WTC11 (cell line): ENCODE measurements at regions not wholly inside any gene's neighbourhood (a gene's known extent, or its start where the extent isn't known, plus 50 kb on each side); places are given as distances from the start of the nearest gene placed in this dataset.

Experiments
- ATAC-seq: fragments of 200-7000 bp; cut with Tn5 transposase; 2 replicates; pipeline ENCODE4 v1.10.0; 2021; ENCODE audit warnings: mild to moderate bottlenecking, moderate library complexity
- CTCF ChIA-PET: fragments of 300-600 bp; sonication (Branson Sonifier 250); formaldehyde crosslinking; loops from one replicate; lab custom pipeline; 2021; ENCODE audit warnings: antibody characterized with exemption; lab: Charles Lee
- POLR2A ChIA-PET: fragments of 350-600 bp; sonication (Branson Sonifier 250); formaldehyde crosslinking; loops from one replicate; lab custom pipeline; 2021; ENCODE audit warnings: antibody characterized with exemption; lab: Charles Lee
- DNase-seq: peaks from one replicate; pipeline ENCODE4 v3.0.0; 2021; ENCODE audit warnings: low spot score
- H3K27ac Mint-ChIP-seq: 2 replicates; pipeline ENCODE4 v1.8.0; 2021; ENCODE audit warnings: mixed read lengths
- H3K27me3 Mint-ChIP-seq: 2 replicates; pipeline ENCODE4 v1.8.0; 2021; ENCODE audit warnings: low read depth, mild to moderate bottlenecking, moderate library complexity, mixed read lengths
- H3K36me3 Mint-ChIP-seq: 2 replicates; pipeline ENCODE4 v1.8.0; 2021; ENCODE audit warnings: mixed read lengths
- H3K4me1 Mint-ChIP-seq: 2 replicates; pipeline ENCODE4 v1.8.0; 2022; ENCODE audit warnings: mixed read lengths
- H3K4me3 Mint-ChIP-seq: 2 replicates; pipeline ENCODE4 v1.8.0; 2021; ENCODE audit warnings: mild to moderate bottlenecking, moderate library complexity, mixed read lengths
- H3K9me3 Mint-ChIP-seq: 2 replicates; pipeline ENCODE4 v1.8.0; 2021; ENCODE audit warnings: mixed read lengths
- CREB1 ChIP-seq: sonication (generic); formaldehyde crosslinking; IDR thresholded peaks from 2 replicates; pipeline ENCODE4 v1.8.0; 2023; ENCODE audit warnings: mild to moderate bottlenecking, missing genetic modification reagents
- JAZF1 ChIP-seq: fragments of 250-450 bp; sonication (Bioruptor Pico); IDR thresholded peaks from 2 replicates; pipeline ENCODE4 v1.9.0; 2021; ENCODE audit warnings: moderate library complexity, mild to moderate bottlenecking, inconsistent platforms
- JUN ChIP-seq: sonication (generic); formaldehyde crosslinking; IDR thresholded peaks from 2 replicates; pipeline ENCODE4 v1.8.0; 2023; ENCODE audit warnings: mild to moderate bottlenecking, missing genetic modification reagents
- MXD4 ChIP-seq: fragments of 250-450 bp; sonication (Bioruptor Pico); IDR thresholded peaks from 2 replicates; pipeline ENCODE4 v1.8.0; 2021; ENCODE audit warnings: mild to moderate bottlenecking, moderate library complexity, borderline replicate concordance
- NFYB ChIP-seq: sonication (generic); formaldehyde crosslinking; conservative IDR thresholded peaks from 2 replicates; pipeline ENCODE4 v1.8.0; 2022; ENCODE audit warnings: low read depth, missing genetic modification reagents
- NR3C1 ChIP-seq: sonication (generic); formaldehyde crosslinking; conservative IDR thresholded peaks from 2 replicates; pipeline ENCODE4 v1.8.1; 2023; ENCODE audit warnings: low read depth, mild to moderate bottlenecking, missing genetic modification reagents
- OVOL2 ChIP-seq: fragments of 250-450 bp; sonication (Bioruptor Pico); IDR thresholded peaks from 2 replicates; pipeline ENCODE4 v1.9.0; 2021; ENCODE audit warnings: mild to moderate bottlenecking, borderline replicate concordance
- SMAD3 ChIP-seq: sonication (generic); formaldehyde crosslinking; IDR thresholded peaks from 2 replicates; pipeline ENCODE4 v1.8.0; 2022; ENCODE audit warnings: missing genetic modification reagents, mild to moderate bottlenecking, borderline replicate concordance
- SMAD4 ChIP-seq: sonication (generic); formaldehyde crosslinking; IDR thresholded peaks from 2 replicates; pipeline ENCODE4 v1.8.0; 2022; ENCODE audit warnings: mild to moderate bottlenecking, missing genetic modification reagents
- SP1 ChIP-seq: sonication (generic); formaldehyde crosslinking; conservative IDR thresholded peaks from 2 replicates; pipeline ENCODE4 v1.8.1; 2022; ENCODE audit warnings: missing genetic modification reagents
- ZNF138 ChIP-seq: sonication (generic); formaldehyde crosslinking; conservative IDR thresholded peaks from 2 replicates; pipeline ENCODE4 v1.8.1; 2022; ENCODE audit warnings: mild to moderate bottlenecking, moderate library complexity, missing genetic modification reagents
- ZNF232 ChIP-seq: sonication (generic); formaldehyde crosslinking; IDR thresholded peaks from 2 replicates; pipeline ENCODE4 v1.8.0; 2022; ENCODE audit warnings: mild to moderate bottlenecking, missing genetic modification reagents
- TF ChIP-seq, protein P1 (sequence below): sonication (generic); formaldehyde crosslinking; IDR thresholded peaks from 2 replicates; pipeline ENCODE4 v1.8.1; 2022; ENCODE audit warnings: missing genetic modification reagents, borderline replicate concordance
- TF ChIP-seq, protein P2 (sequence below): sonication (generic); formaldehyde crosslinking; IDR thresholded peaks from 2 replicates; pipeline ENCODE4 v1.8.0; 2022; ENCODE audit warnings: mild to moderate bottlenecking, missing genetic modification reagents
- TF ChIP-seq, protein P3 (sequence below): sonication (generic); formaldehyde crosslinking; IDR thresholded peaks from 2 replicates; pipeline ENCODE4 v1.8.1; 2022; ENCODE audit warnings: mild to moderate bottlenecking, moderate library complexity, missing genetic modification reagents
- TF ChIP-seq, protein P4 (sequence below): sonication (generic); formaldehyde crosslinking; IDR thresholded peaks from 2 replicates; pipeline ENCODE4 v1.8.1; 2023; ENCODE audit warnings: mild to moderate bottlenecking, missing genetic modification reagents
- TF ChIP-seq, protein P5 (sequence below): fragments of 200-600 bp; IDR thresholded peaks from 2 replicates; pipeline ENCODE4 v1.8.0; 2022; ENCODE audit warnings: antibody characterized with exemption
- TF ChIP-seq, protein P6 (sequence below): sonication (generic); formaldehyde crosslinking; IDR thresholded peaks from 2 replicates; pipeline ENCODE4 v1.8.1; 2022; ENCODE audit warnings: low read depth, mild to moderate bottlenecking, moderate library complexity, missing genetic modification reagents, borderline replicate concordance
- TF ChIP-seq, protein P7 (sequence below): sonication (generic); formaldehyde crosslinking; conservative IDR thresholded peaks from 2 replicates; pipeline ENCODE4 v1.8.1; 2022; ENCODE audit warnings: mild to moderate bottlenecking, missing genetic modification reagents
- TF ChIP-seq, protein P8 (sequence below): sonication (generic); formaldehyde crosslinking; IDR thresholded peaks from 2 replicates; pipeline ENCODE4 v1.8.1; 2023; ENCODE audit warnings: mild to moderate bottlenecking, missing genetic modification reagents

DNA sequence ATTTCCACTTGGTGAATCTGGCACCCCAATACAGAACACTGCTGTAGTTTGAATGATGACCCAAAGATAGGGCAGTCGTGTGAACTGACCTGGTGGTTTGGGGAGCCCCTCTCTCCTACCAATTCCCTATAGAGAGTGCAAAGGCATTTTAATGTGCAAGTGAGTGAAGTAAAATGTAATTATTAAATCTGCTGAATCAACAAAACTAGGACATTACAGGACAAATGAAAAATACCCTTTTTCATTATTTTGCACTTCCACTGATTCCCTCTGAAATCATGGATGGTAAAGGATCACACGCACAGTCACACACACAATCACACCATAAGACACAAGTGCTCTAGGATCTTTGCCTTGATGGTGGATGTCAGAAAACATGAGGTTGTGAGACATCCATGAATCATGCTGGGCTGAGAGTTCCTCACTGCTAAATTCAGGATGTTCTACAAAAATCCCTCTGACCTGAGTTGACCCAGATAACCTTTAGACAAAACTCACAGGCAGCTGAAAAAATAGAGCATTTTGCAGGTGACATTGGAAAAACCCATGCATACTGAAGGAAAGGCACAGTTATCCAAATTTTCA, 197.4 kb downstream of the FBXO15 start:
- ChIA-PET POLR2A (no interaction called here), CTCF (no interaction called here)
- no peak overlapping the region for H3K27ac Mint-ChIP-seq
- no peak for DNase-seq
- H3K36me3 Mint-ChIP-seq = 0 out of 2 replicates have a peak, but pooled peaks cover 4% of the 10 kb centered on the region
- ATAC-seq = no peak
- H3K27me3 Mint-ChIP-seq = no peaks in the 10 kb centered on the region
- TF ChIP-seq, protein P1, sequence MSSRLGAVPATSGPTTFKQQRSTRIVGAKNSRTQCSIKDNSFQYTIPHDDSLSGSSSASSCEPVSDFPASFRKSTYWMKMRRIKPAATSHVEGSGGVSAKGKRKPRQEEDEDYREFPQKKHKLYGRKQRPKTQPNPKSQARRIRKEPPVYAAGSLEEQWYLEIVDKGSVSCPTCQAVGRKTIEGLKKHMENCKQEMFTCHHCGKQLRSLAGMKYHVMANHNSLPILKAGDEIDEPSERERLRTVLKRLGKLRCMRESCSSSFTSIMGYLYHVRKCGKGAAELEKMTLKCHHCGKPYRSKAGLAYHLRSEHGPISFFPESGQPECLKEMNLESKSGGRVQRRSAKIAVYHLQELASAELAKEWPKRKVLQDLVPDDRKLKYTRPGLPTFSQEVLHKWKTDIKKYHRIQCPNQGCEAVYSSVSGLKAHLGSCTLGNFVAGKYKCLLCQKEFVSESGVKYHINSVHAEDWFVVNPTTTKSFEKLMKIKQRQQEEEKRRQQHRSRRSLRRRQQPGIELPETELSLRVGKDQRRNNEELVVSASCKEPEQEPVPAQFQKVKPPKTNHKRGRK (CRISPR knock-in tag) = no peak
- TF ChIP-seq CREB1 (CRISPR knock-in tag) (no peak), SP1 (no peak)
- TF ChIP-seq, protein P2, sequence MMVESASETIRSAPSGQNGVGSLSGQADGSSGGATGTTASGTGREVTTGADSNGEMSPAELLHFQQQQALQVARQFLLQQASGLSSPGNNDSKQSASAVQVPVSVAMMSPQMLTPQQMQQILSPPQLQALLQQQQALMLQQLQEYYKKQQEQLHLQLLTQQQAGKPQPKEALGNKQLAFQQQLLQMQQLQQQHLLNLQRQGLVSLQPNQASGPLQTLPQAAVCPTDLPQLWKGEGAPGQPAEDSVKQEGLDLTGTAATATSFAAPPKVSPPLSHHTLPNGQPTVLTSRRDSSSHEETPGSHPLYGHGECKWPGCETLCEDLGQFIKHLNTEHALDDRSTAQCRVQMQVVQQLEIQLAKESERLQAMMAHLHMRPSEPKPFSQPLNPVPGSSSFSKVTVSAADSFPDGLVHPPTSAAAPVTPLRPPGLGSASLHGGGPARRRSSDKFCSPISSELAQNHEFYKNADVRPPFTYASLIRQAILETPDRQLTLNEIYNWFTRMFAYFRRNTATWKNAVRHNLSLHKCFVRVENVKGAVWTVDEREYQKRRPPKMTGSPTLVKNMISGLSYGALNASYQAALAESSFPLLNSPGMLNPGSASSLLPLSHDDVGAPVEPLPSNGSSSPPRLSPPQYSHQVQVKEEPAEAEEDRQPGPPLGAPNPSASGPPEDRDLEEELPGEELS (CRISPR knock-in tag) = no peak
- TF ChIP-seq, protein P3, sequence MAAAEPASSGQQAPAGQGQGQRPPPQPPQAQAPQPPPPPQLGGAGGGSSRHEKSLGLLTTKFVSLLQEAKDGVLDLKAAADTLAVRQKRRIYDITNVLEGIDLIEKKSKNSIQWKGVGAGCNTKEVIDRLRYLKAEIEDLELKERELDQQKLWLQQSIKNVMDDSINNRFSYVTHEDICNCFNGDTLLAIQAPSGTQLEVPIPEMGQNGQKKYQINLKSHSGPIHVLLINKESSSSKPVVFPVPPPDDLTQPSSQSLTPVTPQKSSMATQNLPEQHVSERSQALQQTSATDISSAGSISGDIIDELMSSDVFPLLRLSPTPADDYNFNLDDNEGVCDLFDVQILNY (CRISPR knock-in tag) = no peak
- no peak overlapping the region for H3K4me3 Mint-ChIP-seq
- peaks cover 31% of the 10 kb centered on the region for H3K9me3 Mint-ChIP-seq
- H3K4me1 Mint-ChIP-seq = peaks cover 13% of the 10 kb centered on the region

DNA sequence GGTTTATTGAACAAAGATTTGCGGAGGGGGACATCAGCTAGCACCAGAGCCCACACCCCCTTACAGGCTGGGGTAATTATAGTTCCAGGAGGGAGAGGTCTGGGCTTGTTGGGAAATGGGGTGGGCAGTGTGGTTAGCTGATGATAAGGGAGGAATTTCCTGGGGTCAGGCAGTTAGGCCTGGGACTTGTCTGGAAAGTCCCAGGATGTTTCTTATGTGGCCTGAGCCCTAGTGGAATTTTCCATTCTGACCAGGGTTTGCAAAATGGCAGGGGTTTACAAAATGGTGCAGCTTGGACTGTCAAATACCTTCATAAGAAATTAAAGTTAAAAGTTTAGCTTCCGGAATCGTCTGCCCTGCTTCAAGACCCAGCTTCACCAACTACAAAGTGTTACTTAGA, 199.1 kb downstream of the FBXO15 start:
- ATAC-seq (no peak), DNase-seq (no peak)
- Mint-ChIP-seq H3K9me3 (peaks cover 25% of the 10 kb centered on the region), H3K27me3 (no peaks in the 10 kb centered on the region), H3K27ac (no peak overlapping the region), H3K36me3 (0 out of 2 replicates have a peak, but pooled peaks cover 4% of the 10 kb centered on the region), H3K4me3 (no peak overlapping the region), H3K4me1 (peaks cover 9% of the 10 kb centered on the region)
- ChIA-PET CTCF (no interaction called here), POLR2A (no interaction called here)
- TF ChIP-seq NR3C1 (CRISPR knock-in tag) (no peak), ZNF138 (CRISPR knock-in tag) (no peak), OVOL2 (CRISPR knock-in tag) (no peak), SMAD3 (CRISPR knock-in tag) (no peak), NFYB (no peak), JUN (CRISPR knock-in tag) (no peak), JAZF1 (no peak), SMAD4 (no peak), MXD4 (CRISPR knock-in tag) (no peak), CREB1 (CRISPR knock-in tag) (no peak), ZNF232 (CRISPR knock-in tag) (no peak)
- TF ChIP-seq, protein P1 (CRISPR knock-in tag) = no peak
- TF ChIP-seq, protein P4, sequence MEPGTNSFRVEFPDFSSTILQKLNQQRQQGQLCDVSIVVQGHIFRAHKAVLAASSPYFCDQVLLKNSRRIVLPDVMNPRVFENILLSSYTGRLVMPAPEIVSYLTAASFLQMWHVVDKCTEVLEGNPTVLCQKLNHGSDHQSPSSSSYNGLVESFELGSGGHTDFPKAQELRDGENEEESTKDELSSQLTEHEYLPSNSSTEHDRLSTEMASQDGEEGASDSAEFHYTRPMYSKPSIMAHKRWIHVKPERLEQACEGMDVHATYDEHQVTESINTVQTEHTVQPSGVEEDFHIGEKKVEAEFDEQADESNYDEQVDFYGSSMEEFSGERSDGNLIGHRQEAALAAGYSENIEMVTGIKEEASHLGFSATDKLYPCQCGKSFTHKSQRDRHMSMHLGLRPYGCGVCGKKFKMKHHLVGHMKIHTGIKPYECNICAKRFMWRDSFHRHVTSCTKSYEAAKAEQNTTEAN (CRISPR knock-in tag) = no peak
- TF ChIP-seq, protein P5, sequence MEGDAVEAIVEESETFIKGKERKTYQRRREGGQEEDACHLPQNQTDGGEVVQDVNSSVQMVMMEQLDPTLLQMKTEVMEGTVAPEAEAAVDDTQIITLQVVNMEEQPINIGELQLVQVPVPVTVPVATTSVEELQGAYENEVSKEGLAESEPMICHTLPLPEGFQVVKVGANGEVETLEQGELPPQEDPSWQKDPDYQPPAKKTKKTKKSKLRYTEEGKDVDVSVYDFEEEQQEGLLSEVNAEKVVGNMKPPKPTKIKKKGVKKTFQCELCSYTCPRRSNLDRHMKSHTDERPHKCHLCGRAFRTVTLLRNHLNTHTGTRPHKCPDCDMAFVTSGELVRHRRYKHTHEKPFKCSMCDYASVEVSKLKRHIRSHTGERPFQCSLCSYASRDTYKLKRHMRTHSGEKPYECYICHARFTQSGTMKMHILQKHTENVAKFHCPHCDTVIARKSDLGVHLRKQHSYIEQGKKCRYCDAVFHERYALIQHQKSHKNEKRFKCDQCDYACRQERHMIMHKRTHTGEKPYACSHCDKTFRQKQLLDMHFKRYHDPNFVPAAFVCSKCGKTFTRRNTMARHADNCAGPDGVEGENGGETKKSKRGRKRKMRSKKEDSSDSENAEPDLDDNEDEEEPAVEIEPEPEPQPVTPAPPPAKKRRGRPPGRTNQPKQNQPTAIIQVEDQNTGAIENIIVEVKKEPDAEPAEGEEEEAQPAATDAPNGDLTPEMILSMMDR = no peak
- TF ChIP-seq, protein P6, sequence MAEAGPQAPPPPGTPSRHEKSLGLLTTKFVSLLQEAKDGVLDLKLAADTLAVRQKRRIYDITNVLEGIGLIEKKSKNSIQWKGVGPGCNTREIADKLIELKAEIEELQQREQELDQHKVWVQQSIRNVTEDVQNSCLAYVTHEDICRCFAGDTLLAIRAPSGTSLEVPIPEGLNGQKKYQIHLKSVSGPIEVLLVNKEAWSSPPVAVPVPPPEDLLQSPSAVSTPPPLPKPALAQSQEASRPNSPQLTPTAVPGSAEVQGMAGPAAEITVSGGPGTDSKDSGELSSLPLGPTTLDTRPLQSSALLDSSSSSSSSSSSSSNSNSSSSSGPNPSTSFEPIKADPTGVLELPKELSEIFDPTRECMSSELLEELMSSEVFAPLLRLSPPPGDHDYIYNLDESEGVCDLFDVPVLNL = no peak
- TF ChIP-seq, protein P7, sequence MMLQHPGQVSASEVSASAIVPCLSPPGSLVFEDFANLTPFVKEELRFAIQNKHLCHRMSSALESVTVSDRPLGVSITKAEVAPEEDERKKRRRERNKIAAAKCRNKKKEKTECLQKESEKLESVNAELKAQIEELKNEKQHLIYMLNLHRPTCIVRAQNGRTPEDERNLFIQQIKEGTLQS (CRISPR knock-in tag) = no peak
- TF ChIP-seq, protein P8, sequence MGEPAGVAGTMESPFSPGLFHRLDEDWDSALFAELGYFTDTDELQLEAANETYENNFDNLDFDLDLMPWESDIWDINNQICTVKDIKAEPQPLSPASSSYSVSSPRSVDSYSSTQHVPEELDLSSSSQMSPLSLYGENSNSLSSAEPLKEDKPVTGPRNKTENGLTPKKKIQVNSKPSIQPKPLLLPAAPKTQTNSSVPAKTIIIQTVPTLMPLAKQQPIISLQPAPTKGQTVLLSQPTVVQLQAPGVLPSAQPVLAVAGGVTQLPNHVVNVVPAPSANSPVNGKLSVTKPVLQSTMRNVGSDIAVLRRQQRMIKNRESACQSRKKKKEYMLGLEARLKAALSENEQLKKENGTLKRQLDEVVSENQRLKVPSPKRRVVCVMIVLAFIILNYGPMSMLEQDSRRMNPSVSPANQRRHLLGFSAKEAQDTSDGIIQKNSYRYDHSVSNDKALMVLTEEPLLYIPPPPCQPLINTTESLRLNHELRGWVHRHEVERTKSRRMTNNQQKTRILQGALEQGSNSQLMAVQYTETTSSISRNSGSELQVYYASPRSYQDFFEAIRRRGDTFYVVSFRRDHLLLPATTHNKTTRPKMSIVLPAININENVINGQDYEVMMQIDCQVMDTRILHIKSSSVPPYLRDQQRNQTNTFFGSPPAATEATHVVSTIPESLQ (CRISPR knock-in tag) = no peak
